GM19351 (cell line): ENCODE measurements at regions not wholly inside any gene's neighbourhood (a gene's known extent, or its start where the extent isn't known, plus 50 kb on each side); places are given as distances from the start of the nearest gene placed in this dataset.

ENCODE experiments used
- ATAC-seq: cut with Tn5 transposase; IDR thresholded peaks from one replicate; pipeline ENCODE4 v1.9.1; 2021; ENCODE audit warnings: mild to moderate bottlenecking, moderate library complexity; ENCODE audit not compliant: unreplicated experiment

DNA sequence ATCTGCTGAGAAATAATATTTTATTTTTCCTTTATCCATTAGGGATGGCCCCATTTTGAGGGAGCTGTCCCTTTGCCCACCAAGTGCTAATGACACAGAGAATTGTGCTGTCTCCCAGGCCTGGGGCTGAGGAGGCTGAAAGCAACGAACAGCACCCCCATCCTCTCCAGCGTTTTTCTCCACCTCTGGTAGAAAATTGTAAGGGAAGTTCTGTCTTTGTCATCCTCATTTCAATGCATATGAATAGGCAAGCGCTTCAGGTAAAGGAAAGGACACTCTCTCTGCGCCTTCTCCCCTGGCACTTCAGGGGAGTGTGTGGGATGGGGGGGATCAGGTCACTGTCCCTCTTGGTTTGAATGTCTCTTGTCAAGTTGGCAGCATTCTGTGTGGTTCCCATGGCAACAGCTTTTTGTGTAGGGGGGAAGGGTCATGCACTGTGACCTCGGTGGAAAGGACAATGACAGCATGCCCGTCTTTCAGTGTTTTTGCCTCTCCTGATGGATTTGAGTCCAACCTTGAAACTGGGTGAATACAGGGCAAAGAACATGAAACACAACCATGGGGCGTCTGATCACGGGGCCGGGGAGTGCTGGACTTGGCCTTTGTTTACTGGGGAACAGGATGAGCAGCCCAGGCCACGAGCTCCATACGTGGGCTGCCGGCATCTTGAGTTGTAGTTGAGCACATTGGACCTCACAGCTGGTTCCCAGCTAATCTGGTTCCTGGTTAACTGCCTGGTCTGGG is 230.2 kb downstream of the VRK1 start:
- ATAC-seq = no peak

DNA sequence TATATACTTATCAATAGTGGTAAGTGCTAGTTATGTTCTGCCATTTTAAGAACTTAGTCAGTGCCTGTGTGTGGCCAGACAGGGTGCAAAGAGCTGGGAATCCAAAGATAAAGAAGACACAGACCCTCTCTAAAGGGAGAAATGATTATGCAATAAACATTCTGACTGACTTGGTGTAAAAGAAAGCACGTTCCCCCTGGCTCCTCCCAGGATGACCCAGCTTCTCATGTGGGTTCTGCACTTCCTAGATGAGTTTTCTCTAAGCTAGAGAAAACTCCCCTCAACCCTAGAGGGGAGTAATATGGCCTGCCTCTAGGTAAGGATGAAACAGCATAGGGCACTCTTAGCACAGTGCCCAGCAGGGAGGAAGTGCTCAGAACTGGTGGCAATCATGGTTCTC is 231.2 kb downstream of the VRK1 start:
- no peak for ATAC-seq

DNA sequence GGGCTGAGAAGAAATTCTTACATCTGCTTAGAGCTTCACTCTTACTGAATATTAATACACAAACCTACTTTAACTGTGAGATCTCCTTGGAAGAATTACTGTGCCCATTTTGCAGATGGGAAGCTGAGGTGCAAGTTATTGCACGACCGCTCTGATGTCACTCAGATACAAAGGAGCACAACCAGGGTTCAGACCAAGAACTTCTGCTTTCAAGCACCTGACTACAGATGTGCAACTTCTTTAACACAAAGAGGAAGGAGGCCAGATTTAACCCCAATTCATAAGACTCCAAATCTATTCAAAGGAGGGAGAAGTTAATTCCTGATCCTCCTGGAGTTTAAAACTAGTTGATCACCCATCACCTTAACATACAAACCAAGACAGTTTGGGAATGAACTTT is 232.6 kb downstream of the VRK1 start:
- ATAC-seq = no peak

DNA sequence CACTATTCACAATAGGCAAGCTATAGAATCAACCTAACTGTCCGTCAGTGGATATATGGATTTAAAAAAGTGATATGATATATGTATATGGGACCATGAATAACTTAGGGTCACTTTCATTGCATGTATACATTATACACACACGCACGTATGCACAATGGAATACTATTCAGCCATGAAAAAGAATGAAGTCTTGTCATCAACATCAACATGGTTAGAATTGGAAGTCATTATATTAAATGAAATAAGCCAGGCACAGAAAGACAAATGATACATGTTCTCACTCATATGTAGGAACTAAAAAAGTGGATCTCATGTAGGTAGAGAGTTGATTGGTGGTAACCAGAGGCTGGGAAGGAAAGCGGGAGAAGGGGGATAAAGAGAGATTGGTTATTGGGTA is 234.3 kb downstream of the VRK1 start:
- no peak for ATAC-seq

DNA sequence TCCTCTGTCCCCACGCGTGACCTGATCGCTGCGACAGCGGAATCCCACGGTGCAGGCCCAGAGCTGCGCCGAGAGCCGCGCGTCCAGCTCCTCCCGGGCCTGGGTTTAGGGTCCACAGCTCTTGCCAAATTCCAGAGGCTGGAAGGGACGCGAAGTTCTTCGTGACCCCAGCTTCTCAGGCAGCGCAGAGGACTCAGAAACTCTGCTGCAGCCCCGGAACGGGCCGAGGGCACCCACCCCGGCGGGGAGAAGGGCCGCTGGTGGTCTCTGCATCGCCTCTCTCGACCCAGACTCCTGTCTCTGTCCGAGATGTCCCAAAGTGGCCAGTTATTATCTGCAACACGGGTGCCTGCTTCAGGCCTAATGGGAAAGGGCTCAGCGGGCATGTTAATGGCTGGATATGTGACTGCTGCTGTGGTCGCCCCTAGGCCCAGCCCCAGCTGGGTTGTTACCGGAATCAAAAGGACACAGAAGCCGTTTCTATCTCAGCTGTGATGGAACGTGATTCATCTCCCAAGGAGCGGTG is 236.4 kb downstream of the VRK1 start:
- no peak for ATAC-seq

DNA sequence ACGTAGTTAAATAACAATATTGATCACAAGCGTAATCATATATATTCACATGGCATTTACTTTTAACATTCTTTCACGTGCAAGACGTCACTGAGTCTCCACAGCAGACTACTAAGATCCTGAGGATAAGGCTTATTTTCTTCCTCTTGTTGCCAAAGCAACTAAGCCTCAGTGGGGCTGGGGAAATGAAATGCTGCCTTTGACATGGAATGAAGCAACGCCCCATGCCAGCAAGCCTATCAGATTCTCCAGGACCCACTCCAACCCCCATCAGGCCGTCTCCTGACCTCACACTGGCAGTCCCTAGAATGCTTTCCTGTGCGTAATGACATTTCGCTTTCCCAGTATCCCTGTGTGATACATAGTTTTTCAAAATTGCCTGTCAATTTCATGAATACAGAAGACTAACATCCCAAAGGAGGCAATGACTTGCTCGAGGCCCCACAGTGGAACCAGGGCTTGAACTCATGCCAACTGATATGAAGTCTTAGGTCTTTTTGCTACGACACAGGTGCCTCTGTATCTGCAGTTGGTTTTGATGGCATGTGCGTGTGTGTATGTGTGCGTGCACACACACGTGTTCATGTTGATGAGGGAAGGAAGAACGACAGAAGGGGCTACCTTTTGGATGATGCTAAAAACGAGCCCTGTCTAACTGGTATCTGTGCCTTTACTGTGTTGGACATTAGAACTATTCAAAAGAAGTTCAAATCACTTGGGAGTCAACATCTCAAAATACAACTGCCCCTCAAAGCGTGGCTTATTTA is 239.1 kb downstream of the VRK1 start:
- no peak for ATAC-seq

DNA sequence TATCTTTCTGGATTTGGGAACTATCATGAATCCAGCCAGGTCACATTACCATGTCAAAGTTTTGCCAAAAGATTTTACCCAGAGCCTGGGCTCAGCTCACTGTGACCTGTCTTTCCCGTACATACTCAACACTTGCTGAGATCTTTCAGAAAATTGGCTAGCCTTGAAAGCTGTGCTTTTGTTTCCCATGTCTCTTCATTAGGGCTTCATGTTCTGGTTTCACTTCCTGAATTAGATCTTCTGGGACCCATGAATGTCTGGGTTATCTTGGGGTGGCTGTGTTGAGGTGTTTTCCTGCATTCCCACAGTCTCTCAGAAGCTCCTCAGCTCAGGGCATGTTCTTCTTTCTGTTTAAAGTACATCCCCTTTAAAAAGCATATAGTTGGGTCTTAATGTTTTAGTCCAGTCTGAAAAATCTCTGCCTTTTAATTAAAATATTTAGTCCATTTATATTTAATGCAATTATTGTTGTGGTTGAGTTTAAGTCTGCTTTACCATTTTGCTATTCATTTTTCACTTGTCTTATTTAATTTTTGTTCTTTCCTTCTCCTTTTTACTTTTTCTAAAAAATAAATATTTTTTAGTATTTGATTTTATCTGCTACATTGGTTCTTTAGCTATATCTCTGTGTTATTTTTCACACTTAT is 242.7 kb downstream of the VRK1 start:
- no peak for ATAC-seq

DNA sequence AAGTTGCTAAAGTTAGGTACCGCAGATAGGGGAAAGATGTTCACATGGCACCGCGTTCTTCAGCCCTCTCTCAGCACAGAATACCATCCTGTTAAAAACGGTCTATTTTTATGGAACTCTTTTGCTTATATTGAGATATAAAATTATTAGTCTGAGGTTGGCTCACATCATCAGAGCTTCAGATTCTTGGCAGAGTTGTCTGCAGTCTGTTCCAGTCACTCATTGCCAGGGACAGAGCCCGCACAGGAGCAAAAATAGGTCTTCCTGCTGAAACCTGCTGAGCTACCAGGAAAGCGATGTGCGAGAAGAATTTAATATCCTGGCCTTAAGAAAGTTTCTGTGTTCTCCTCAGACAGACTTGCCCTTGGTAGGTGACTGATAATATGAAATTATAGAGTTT is 249.8 kb downstream of the VRK1 start:
- ATAC-seq = no peak

DNA sequence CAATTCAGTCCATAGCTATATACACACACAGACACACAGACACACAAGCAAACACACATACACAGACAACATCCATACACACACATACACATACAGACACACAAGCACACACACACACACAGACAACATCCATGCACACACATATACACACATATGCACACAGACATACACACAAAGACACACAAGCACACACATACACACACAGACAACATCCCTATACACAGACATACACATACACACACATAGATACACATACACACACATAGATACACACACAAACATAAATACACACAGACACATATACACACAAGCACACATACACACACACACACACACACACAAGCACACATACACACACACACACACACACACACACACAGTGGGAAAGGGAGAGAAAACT is 254.8 kb downstream of the VRK1 start:
- no peak for ATAC-seq

DNA sequence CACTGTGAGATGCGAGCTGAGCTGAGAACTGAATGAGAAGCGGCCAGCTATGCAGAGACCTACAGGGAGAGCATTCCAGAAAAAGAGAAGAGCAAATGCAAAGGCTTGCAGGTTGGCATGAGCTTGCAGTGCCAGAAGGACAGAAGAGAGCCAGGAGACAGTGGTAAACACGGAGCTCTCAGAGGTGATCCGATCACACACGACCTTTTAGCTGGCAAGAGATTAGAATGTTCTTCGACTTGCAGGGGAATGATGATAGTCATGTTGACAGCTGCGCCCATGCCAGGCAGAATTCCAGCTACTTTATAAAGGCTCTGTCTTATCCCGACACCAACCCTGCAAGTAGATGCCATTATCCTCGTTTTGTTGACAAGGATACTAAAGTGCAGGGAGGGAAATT is 256.8 kb downstream of the VRK1 start:
- no peak for ATAC-seq

DNA sequence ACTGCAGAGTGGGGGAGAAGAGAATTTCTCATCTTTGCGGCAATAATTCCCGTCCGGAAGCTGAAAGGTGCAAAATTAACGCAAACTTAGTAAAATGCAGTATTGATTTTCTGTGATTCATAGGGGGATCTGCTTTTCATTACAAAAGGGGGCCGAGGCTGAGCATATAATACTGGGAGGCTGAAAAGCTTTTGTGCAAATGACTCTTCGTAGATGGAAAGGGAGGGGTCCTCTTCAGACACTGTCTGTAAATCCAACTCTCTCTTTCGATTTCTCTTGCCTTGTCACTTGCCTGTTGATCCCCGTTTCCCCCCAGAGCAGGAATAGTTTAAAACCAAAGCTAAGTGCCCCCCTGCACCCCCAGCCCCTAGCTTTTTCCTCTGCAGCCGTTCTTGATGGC is 258.2 kb downstream of the VRK1 start:
- no peak for ATAC-seq

DNA sequence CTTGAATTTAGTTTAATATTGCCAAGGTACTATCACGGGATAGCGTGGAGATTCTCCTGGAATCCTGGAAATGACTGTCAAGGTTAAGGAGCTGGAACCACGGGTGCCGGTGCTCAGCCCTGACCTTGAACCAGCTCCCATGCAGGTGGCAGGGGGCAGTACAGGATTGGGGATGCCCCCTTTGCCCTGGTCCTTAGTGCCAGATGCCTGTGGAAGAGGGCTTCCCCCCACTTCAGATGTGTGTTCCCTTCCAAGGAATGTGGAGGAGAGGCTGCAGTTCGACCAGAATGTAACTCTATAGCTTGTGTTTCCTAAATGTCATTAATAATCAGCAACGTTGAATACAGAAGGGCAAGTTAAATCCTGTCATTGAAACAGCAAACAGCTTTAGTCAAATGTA is 258.9 kb downstream of the VRK1 start:
- ATAC-seq = no peak

DNA sequence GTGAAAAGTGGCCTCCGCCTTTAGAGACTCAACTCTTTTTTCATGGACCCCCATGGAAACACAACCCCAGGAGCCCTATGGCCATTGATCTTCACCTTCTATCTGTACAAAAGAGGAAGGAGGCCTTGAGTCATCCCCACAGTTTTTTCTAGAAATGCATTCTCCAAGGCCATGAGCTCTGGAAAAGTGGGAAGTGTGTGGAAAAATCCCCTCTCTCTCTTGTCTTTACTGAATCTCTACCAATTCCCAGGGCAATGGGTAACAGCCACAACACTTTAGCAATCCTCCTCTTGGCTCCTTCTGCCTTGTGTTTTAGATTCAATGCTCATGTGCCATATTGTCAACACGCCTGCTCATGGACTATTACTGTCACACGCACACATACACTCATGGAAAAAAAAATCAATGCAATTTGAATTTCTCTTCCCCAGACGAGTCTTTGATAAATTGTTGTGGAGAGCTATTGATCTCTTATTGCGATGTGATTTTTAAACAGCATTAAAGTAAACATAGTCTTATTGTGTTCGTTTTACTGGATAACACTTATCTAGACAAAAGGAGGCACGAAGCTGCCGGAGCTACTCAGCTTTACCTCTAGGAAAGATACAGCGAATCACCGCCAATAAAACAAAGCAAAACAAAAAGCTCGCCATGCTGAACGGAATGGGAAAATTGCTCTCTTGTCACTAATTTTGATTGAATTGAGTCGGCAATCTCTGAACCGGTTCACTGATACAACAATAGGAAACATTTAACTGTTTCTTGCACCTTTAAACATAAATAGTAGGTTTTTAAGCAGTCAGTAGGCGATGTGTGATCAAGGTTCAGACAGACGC is 260.3 kb downstream of the VRK1 start:
- no peak for ATAC-seq

DNA sequence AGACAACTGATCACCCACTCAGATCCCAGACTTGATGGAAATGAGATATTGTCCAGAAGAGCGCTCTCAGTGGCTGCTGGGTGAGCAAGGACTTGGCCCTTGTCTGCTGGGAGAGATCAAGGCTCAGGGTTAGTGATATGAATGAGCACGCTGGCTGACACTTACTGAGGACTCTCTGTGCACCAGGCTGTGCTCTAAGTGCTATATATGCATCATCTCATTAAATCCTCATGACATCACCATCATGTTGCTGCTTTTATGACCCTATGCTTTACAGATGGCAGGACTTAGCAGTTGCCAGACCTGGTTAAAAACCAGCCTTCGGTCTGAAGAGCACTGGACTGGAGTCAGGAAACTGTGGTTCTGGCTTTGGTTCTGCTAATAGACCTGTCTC is 260.9 kb downstream of the VRK1 start:
- no peak for ATAC-seq

DNA sequence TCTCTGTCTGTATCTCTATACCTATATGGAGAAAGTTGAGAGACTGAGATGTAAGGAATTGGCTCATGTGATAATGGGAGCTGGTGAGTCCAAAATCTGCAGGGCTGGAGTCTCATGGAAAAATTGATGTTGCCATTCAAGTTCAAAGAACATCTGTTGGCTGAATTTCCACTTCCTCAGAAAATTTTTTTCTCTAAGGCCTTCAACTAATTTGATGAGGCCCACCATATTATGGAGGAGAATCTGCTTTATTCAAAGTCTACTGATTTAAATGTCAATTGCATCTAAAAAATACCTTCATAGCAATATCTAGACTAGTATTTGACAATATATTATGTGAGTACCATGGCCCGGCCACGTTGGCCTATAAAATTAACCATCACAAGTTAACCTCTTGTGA is 261.4 kb downstream of the VRK1 start:
- ATAC-seq = no peak

DNA sequence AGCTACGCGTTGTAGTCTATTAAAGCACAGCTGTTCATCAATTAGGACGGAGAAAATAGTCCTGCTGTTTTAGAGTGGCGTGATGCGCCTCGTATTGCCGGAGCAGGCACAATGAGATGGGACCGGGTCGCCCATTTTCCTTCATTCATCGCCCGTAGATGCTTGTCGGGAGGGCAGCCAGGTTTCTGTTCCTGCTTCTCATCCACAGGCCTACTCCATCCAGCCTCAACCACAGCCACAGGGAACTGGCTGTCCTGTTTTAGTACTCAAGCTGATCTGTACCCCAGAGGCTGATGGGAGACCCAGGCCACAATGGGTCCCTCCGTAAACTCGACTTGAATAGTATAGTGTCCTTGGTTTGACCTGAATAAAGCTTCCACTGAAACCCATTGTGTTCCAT is 264.0 kb downstream of the VRK1 start:
- no peak for ATAC-seq

DNA sequence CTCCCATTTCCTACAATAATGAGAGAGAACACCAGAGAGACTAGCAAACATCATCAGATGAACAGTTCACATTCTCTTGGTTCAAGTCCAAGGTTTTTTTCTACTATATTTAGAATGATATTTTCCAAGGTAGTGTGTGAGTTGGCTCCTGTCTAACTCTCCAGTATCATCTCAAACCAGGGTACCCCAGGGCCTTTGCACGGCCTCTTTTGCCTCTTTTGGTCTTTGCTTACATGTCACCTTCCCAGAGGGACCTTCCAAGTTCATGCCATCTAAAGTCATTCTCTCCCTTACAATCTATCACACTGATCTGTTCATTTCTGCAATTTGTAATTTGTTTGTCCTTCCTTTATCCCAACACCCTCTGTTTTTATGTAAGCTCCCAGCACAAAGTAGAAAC is 264.5 kb downstream of the VRK1 start:
- ATAC-seq = no peak

DNA sequence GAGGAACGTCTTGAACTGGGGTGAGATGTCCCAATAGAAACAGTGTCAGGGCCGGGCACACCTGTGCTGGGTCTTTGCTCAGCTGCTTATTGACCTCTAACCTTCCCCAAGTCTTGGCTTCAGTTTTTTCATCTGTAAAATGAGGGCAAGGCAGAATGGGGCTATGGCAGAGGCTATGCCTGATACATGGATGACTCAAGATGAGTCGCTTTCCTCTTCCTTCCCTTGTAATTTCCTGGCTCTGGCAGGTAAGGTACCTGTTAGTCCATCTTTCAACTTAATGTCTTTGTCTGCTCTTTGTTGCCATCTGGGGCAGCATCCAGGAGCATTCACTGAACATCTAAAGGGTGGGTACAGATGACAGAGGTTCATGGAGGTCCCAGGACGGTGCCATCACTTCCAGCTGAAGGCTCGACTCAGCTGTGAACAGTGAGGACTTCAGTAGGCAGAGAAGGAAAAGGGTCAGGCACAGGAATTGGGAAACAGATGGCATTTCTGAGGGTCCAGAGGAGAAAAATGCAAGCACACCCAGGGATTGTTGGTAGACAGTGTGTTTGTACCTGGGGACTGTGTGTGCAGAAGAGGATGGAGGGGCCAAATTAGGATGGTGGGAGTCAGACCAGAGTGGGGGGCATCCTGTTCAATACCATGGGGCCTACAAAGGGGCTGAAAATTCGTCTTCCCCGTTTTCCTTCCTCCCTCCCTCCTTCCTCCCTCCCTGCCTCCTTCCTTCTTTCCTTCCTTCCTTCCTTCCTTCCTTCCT is 268.3 kb downstream of the VRK1 start:
- no peak for ATAC-seq

DNA sequence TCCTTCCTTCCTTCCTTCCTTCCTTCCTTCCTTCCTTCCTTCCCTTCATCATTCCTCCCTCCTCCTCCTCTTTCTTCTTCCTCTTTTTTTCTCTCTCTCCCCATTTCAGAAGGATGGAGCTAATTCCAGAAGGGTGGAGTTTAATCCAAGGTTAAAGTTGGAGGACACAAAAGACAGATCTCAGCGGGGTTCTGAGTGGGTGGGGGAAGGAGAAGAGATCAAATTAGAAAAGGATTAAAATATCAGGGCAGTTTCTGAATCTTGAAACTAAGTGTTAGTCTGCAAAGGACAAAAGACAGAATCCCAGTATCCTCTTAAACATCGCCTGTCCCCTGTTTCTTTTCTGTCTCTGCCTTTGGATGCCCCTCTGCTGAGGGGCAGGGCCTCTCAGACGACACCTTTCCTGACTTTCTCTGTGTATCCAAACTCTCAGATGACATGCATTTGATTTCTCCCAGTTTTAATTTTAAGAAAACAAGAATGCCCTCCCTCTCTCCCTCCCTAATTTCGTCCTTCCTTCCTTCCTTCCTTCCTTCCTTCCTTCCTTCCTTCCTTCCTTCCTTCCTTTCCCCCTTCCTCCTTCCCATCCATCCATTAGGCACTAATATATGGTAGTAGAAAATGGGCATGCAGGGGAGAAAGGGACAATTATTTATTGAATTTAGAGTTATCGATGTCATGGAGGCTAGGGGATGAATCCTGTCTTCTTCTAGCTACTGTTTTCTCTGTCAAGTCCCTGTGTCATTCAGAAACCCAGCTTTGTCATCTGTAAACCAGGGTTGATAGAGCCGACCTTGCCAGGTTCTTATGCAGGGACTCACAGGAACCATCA is 269.1 kb downstream of the VRK1 start:
- ATAC-seq = no peak
